ENCODE measurements at regions not wholly inside any gene's neighbourhood (a gene's known extent, or its start where the extent isn't known, plus 50 kb on each side); places are given as distances from the start of the nearest gene placed in this dataset.
"Not testable (repeated sequence)": the region's sequence is repeated elsewhere in the genome, so short reads cannot be mapped to it uniquely, and the experiment has no call there.

DNA sequence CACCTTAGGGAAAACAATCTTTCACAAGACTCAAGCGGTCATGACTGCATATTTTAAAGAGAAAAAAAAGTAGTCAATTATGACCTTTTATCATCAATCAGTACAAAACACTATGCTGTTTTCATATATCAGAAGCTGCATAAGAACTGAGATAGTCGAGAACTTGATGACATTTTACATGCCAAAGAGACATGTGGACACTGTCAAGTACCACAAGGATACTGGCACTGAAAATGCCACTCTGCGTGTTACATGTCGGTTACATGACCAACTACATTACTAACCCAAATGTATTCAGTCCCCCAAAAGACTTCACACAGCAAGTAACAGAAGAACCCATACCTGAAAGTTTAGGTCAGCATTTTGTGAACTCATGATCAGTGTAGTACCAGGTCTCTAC is 975.0 kb upstream of the ADGRL4 start:
- no peak for ATAC-seq

- no peak for ATAC-seq
These were observed 972.8 kb upstream of the ADGRL4 start for GRCh38 chr1:79979346-79979745.

DNA sequence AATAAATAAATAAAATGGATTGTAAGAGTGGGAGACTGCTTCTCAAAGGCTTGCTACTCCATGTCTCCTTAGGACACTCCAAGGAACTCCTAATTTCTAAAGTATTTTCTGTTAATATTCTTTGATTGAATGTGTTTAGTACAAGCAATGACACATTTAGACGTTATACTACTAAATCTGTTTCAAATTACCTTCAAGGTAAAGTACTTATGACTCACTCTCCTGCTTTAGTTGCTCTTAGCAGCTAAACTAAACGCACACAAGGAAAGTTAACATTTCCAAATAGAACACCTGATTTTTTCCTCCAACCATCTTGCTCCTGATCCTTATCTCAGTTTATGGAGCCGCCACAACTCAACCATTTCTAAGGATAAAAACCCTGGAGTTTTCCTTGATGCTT is 969.8 kb upstream of the ADGRL4 start:
- no peak for ATAC-seq

DNA sequence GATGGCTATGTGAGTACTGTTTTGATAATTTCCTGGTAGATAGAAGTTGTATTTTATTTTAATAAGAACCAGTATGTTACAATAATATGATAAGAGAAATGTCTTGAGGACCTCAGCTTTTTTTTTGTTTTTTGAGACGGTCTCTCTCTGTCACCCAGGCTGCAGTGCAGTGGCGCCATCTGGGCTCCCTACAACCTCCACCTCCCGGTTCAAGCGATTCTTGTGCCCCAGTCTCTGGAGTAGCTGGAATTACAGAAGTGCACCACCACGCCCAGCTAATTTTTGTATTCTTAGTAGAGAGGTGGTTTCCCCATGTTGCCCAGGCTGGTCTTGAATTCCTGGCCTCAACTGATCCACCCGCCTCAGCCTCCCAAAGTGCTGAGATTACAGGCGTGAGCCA is 968.1 kb upstream of the ADGRL4 start:
- ATAC-seq = no peak

- ATAC-seq = no peak
These were observed 963.4 kb upstream of the ADGRL4 start for GRCh38 chr1:79969886-79970285.

DNA sequence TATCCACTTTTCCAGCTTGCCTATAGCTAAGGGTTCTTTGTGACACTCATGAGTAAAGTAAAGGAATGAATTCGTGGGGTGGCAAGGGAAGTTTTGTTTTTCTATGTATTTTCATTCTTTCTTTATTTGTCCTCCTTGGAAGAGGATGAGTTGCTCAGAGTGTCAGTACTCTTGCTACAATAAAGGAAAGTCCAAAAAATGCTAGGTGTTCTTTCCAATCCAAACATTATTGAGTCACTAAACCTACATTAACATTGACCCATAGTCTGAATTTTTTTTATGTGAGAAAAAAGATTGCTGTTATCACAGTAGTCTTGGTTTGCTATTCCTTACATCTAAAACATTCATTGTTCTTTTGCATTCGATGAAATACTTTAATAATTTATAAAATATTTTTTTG is 959.9 kb upstream of the ADGRL4 start:
- ATAC-seq = no peak

GRCh38 chr1:79959635-79960034 is 953.1 kb upstream of the ADGRL4 start:
- no peak for ATAC-seq

DNA sequence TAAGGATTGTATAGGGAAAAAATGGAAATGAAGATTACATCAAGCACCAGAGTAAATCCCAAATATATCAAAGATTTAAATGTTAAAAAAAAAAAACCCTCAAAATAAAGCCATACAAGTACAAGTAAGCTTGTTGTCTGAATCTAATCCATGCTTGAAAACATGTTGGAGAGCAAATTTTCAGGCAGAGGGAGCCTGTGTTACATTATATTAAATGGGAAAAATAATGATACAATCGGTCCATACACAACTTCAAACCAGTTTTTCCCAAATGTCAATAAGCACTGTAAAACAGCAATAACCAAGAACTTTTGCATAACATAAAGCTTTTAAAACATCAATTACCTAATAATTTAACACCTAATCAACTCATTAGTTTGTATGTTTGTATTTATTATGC is 949.4 kb upstream of the ADGRL4 start:
- ATAC-seq = no peak

- no peak for ATAC-seq
These were observed 944.0 kb upstream of the ADGRL4 start for GRCh38 chr1:79950511-79950910.

DNA sequence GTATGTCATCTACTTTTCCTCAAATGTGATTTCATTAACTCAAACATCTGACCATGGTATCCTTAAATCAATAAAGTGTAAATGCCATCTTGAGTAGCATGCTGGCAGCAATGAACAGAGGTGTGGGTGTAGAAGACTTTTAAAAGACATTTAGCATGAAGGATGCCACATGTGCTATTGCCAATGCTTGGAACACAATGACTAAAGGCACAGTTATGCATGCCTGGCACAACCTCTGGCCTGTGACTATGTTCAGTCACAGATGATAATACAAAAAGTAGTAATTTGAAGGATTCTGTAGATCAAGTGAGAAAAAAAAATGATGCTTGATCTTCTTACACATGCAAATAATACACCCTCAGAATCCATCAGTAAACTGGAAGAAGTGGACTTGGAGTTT is 938.9 kb upstream of the ADGRL4 start:
- no peak for ATAC-seq

GRCh38 chr1:79929356-79929755 is 922.8 kb upstream of the ADGRL4 start:
- no peak for ATAC-seq

DNA sequence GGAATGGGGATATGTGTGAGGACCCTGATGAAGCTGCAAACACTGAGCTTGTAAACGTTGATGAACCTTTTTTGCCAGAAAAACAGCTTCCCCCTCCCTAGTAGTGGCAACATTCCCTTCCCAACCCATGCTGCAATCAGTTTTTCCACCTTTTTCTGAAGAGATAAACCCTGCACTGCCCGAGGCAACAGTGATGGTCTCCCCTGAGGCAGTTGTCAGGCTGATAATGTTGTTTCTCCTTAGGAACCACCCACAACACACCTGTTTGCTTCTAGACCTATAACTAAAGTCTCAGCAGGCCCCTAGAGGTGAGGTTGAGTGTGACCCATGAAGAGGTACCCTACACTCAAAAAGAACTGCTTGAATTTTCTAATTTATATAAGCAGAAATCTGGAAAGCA is 922.4 kb upstream of the ADGRL4 start:
- no peak for ATAC-seq

DNA sequence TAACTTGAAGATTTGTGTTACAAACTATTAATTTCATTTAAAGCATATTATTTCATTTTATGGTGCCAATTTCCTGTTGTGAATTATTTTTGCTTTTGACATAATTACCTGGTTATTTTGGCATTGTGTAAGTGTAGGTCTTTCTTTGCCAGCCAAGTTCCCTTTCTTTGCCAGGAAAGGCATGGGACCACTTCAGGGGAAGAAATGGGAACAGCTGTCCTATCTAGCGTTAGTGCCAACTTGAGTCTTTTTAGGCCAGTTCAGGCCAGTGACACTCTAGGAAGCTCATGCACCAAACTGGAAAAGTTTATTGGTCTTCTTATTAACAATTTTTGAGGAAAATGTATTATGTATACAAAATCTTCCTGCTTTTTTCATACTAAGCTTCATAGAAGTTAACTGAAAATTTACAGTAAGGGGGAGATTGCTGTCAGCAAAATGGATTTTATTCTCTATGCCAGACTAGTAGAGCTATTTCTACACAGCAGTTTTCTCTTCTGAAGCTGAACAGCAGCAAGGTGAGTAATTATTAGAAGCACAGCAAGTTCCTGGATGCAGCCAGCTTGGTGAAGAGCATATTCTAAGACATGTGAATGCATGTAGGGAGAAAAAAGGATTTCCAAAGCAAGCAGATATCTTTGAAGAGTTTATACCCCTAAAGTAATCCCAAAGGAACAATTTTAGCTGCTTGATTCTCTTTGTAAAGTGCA is 914.6 kb upstream of the ADGRL4 start:
- ATAC-seq = no peak

DNA sequence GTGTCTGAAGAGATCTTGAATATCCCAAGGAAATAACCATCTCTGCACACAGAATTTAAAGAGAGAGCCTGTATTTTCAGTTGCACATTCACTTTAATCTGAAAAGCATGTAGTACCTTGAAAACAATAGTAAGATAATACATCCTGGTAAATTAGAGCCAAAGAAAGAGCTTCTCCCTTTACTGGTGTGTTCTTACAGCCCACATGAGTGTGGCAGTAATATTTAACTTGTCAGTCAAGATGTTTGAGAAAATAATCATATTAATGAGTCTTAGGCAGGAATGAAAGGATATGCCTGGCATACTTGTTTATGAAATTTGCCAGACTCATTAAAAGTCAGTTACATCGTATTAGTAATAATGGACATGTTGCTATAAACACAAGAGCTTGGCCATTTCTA is 908.4 kb upstream of the ADGRL4 start:
- ATAC-seq = no peak

DNA sequence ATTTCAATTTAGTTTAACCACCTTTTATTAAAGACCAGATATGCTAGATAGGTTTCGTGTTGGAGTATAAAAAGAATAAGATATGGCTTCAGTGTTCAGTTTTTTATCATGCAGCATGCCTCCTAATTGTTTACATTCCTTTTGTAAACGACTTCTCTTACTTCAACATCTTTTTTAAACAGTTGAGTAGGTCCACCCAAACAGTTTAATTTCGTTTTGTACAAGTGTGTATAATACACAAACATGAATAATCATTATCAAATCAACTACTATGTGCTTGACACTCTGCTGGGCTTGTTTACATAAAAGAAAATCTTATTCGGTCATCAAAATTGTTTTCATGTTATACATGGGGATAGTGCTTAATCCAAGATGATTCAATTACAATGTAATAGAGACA is 906.3 kb upstream of the ADGRL4 start:
- no peak for ATAC-seq

DNA sequence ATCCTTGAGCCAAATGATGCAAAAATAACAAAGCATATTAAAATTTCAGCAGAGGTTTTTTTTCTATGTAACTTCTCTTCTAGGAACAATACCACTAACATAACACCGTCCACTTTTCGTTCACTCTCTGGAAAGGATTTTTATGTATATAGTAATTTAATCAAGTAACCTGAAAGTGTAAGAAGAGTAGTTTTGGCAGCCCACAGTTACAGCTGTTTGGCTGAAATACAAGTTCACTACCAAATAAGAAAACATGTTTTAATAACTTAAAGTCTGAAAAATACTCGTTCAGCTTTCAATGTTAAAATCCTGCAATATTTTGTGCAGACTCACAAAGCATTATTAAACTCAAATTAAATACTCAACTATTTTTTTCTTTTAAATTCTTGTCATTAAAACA is 896.8 kb upstream of the ADGRL4 start:
- ATAC-seq = no peak

DNA sequence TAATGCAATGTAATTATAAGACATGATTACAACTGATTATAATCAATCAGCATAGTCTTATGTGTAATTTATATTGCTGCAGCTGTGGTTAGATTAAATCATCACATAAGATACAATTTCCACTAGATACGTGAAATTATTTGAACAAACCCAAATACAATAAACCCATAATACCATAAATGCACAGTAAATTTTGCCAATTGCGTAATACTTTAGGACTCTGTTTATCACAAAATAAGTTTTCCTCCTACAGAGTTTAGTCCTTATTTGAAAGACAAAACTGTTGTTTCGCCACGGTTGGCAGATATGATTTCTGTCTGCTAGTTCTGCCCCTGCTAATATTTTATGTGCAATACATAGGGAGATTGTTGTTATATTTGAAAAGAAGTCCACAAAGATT is 895.9 kb upstream of the ADGRL4 start:
- no peak for ATAC-seq

- ATAC-seq = no peak
These were observed 893.4 kb upstream of the ADGRL4 start for GRCh38 chr1:79899914-79900313.

GRCh38 chr1:79896140-79896539 is 889.6 kb upstream of the ADGRL4 start:
- no peak for ATAC-seq

DNA sequence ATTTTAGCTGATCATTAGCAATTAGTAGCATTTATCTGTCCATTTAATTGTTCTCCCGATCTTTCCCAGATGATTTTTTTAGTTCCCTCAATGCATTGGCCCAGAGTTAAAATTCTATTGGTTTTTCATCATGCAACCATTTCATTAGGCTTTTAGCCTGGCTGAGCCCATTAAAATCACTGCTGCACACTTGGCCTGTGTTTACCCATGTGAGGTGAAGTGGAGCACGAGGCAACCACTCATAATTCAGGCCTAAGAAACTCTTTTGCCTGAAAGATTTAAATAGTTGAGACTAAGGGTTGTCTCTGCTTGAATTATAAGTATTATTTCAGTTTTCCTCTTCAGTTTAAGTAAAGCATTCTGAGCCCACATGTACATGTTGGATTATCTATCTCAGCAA is 889.0 kb upstream of the ADGRL4 start:
- ATAC-seq = no peak

DNA sequence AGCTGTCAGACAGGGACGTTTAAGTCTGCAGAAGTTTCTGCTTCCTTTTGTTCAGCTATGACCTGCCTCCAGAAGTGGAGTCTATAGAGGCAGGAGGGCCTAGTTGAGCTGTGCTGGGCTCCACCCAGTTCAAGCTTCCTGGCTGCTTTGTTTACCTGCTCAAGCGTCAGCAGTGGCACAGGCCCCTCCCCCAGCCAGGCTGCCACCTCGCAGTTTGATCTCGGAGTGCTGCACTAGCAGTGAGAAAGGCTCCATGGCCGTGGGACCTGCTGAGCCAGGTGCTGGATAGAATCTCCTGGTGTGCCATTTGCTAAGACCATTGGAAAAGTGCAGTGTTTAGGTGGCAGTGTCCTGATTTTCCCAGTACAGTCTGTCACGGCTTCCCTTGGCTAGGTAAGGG is 887.6 kb upstream of the ADGRL4 start:
- ATAC-seq = not testable (repeated sequence)

DNA sequence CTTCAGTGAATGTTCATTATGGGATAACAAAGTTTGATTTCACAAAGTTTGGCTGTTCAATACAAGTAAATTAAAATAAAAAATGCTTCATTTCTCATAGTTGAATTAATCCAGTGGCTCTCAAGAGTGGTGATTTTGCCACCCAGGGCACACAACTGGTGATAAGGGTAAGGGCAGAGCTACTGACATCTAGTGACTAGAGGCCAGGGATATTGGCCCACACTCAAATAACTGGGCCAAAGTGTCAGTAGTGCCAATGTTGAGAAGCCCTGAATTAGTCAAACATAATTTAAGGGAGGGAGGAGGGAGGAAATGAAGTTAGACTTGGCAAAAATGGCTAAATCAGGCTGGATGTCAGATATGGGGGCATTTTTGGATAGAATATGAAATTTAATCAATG is 880.5 kb upstream of the ADGRL4 start:
- no peak for ATAC-seq

DNA sequence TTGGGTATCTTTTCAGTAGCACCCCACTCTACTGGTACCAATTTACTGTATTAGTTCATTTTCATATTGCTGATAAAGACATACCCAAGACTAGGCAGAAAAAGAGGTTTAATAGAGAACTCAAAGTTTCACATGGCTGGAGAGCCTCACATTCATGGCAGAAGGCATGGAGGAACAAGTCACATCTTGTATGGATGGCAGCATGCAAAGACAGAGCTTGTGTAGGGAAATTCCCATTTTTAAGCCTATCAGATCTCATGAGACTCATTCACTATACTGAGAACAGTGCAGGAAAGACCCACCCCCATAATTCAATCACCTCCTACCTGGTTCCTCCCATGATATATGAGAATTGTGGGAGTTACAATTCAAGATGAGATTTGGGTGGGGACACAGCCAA is 878.6 kb upstream of the ADGRL4 start:
- ATAC-seq = no peak

DNA sequence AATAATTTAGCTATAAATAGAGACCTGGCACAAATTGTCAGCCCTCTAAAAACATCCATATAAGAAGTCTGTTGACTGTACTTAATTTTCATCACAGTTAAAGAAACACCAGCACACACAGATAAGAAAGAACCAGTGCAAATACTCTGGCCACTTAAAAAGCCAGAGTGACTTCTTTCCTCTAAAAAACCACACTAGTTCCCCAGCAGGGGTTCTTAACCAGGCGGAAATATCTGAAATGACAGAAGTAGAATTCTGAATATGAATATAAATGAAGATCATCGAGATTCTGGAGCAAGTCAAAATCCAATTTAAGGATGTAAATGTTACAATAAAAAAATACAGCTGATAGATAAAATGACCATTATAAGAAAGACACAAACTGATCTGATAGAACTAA is 870.6 kb upstream of the ADGRL4 start:
- ATAC-seq = no peak

DNA sequence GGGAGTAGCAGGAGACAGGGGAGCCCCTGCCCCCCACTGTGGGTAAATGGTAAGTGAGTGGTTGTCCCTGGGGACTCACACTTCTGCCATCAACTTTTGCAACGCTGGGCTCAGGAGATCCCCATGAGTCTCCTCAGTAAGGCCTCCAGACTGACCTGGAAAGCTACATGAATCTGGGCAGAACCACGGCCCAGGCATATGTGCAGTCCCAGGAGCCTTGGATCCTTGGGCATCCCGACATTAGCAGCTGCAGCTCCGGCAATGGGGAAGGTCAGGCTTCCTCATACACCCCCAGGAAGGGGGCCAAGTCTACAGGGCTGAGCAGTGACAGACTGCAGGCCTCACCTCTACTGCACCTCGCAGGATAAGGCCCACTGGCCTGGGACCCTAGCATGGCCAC is 868.7 kb upstream of the ADGRL4 start:
- ATAC-seq = no peak

DNA sequence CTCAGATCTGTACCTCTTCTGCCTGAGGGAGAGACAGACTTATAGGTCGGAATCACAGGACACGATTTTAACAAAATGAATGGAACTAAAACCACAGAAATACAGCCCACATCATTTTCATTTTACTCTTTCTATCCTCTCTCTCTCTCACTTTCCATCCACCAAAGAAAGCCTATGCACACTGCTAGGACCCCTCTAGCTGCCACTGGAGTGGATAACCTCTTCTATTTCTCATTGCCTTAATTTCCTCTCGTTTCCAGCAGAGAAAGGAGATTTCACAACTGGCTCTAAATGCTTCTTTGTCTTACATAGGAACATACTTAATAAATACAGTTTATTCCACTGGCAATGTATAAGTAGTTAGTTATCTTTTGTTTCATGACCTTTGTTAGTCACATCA is 867.8 kb upstream of the ADGRL4 start:
- no peak for ATAC-seq
